Lower lobe of right lung (tissue), 2 donors: ENCODE measurements at regions not wholly inside any gene's neighbourhood (a gene's known extent, or its start where the extent isn't known, plus 50 kb on each side); places are given as distances from the start of the nearest gene placed in this dataset.

ENCODE experiments used
- ATAC-seq, 2 donors: fragments of 200-7000 bp; cut with Tn5 transposase; one replicate each; pipeline ENCODE4 v1.9.1; 2020 to 2022; ENCODE audit warnings: mild to moderate bottlenecking in 2 of 2, moderate library complexity in 2 of 2
- DNase-seq: peaks from one replicate; pipeline ENCODE4 v3.0.0-alpha.2; 2020
- H3K27ac ChIP-seq: fragments of 200-600 bp; one replicate; pipeline ENCODE4 v1.8.0; 2022
- H3K27me3 ChIP-seq: fragments of 200-600 bp; one replicate; pipeline ENCODE4 v1.8.0; 2022; ENCODE audit warnings: low read depth
- H3K36me3 ChIP-seq: fragments of 200-600 bp; one replicate; pipeline ENCODE4 v1.8.0; 2022; ENCODE audit warnings: mild to moderate bottlenecking
- H3K4me1 ChIP-seq: fragments of 200-600 bp; one replicate; pipeline ENCODE4 v1.8.0; 2022
- H3K4me3 ChIP-seq: fragments of 200-600 bp; one replicate; pipeline ENCODE4 v1.8.0; 2022; ENCODE audit warnings: mild to moderate bottlenecking
- H3K9me3 ChIP-seq: fragments of 200-600 bp; one replicate; pipeline ENCODE4 v1.8.0; 2022
- intact Hi-C: fragments of 100-400 bp; cut with DNase I; formaldehyde crosslinking; loops from one replicate; pipeline ENCODE4 v1.11.0; 2022
- TF ChIP-seq, protein P1 (sequence below): fragments of 200-600 bp; IDR thresholded peaks from one replicate; pipeline ENCODE4 v1.8.0; 2022; ENCODE audit warnings: antibody characterized with exemption, mild to moderate bottlenecking
- donor health status: DM: no; HTN: yes; CAD: no; lungs with severe emphysema.

DNA sequence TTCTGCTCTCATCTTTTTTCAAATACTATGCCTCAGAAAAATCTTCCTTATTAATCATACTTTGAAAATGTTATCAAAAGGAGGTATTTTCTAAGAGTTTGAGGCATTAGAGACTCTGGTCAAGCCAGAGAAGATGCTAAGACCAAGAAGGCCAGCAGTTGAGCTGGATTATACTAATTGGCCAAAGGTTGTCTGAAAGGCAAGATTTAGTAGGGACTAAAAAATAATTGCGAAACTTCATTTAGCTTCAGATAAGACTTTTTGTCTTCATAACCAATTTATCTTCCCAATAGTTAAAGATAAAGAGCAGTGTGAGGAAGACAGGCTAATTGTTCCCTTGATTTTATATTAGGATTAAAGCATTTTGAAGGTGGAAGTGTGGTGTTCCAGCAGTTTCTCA, 1412.4 kb upstream of the PCDH7 start:
- H3K4me1 ChIP-seq: no peaks in the 10 kb centered on the region
- no peak overlapping the region for H3K4me3 ChIP-seq
- intact Hi-C loops: no loop called here
- DNase-seq: no peak
- H3K9me3 ChIP-seq: no peaks in the 10 kb centered on the region
- no peak for ATAC-seq
- TF ChIP-seq, protein P1, sequence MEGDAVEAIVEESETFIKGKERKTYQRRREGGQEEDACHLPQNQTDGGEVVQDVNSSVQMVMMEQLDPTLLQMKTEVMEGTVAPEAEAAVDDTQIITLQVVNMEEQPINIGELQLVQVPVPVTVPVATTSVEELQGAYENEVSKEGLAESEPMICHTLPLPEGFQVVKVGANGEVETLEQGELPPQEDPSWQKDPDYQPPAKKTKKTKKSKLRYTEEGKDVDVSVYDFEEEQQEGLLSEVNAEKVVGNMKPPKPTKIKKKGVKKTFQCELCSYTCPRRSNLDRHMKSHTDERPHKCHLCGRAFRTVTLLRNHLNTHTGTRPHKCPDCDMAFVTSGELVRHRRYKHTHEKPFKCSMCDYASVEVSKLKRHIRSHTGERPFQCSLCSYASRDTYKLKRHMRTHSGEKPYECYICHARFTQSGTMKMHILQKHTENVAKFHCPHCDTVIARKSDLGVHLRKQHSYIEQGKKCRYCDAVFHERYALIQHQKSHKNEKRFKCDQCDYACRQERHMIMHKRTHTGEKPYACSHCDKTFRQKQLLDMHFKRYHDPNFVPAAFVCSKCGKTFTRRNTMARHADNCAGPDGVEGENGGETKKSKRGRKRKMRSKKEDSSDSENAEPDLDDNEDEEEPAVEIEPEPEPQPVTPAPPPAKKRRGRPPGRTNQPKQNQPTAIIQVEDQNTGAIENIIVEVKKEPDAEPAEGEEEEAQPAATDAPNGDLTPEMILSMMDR: no peak
- H3K27me3 ChIP-seq: no peaks in the 10 kb centered on the region
- H3K27ac ChIP-seq: no peak overlapping the region
- no peaks in the 10 kb centered on the region for H3K36me3 ChIP-seq

DNA sequence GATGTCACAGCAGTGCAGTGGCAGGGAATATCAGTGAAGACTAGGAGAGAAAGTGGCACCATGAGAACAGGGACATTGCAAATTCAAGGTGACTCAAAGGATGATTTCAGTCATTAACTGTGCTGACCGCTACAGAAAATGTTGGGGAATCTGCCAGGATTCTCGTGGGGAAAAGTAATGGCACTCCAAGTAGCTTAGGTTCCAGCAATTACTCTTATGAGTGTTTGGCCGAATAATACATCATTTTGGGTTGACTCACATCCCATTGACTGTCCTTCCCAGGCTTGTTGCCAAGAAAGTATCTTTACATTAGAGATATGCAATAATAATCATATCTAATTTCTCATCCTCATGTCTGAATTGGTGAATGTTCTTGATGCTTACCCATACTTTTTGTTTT, 1411.1 kb upstream of the PCDH7 start:
- intact Hi-C loops: no loop called here
- TF ChIP-seq, protein P1: no peak
- no peaks in the 10 kb centered on the region for H3K36me3 ChIP-seq
- H3K4me3 ChIP-seq: no peak overlapping the region
- ATAC-seq (no peak), DNase-seq (no peak)
- no peaks in the 10 kb centered on the region for H3K4me1 ChIP-seq
- H3K27ac ChIP-seq: no peak overlapping the region
- H3K9me3 ChIP-seq: no peaks in the 10 kb centered on the region
- H3K27me3 ChIP-seq: no peaks in the 10 kb centered on the region

DNA sequence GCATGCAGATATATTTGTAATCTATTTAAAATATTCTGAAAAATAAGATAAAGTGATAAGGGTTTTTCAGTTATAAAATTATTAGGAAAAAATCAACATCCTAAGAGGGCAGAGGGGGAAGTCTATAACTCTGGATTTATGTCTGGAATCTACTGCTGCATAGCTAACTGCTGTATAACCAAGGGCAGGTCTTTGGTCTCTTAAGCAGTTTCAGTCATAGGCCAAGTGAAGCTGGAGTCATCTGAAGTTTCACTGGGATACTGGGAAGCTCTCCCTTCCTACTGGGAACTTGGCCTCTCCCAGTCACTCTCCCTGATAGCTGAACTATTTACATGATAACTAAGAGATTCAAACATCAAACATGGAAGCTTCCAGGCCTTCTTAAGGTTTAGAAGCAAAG, 1409.9 kb upstream of the PCDH7 start:
- DNase-seq: no peak
- no peaks in the 10 kb centered on the region for H3K9me3 ChIP-seq
- no peak overlapping the region for H3K4me3 ChIP-seq
- intact Hi-C loops: no loop called here
- TF ChIP-seq, protein P1: no peak
- no peak overlapping the region for H3K27ac ChIP-seq
- H3K4me1 ChIP-seq: no peaks in the 10 kb centered on the region
- H3K36me3 ChIP-seq: no peaks in the 10 kb centered on the region
- ATAC-seq: no peak
- no peaks in the 10 kb centered on the region for H3K27me3 ChIP-seq

DNA sequence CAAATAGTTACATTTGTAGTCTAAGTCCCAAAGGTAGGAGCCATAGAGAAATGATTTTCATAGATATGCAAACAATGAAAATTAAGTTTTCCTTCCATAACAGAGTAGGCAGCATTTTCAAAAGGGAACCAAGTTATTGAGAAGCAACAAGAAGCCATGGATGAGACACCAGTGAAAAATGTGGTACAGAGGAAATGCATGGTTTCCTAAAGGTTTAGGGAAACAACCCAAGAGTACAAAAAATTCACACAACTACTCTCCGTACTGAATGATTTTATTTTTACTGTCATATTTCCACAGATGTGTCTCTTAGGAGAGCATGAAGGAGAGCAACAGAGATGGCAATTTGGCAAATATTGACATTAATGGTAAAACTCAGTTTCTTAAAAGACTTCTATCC, 1408.9 kb upstream of the PCDH7 start:
- no peaks in the 10 kb centered on the region for H3K9me3 ChIP-seq
- H3K4me1 ChIP-seq: no peaks in the 10 kb centered on the region
- no peaks in the 10 kb centered on the region for H3K27me3 ChIP-seq
- TF ChIP-seq, protein P1: no peak
- H3K36me3 ChIP-seq: no peaks in the 10 kb centered on the region
- H3K4me3 ChIP-seq: no peak overlapping the region
- intact Hi-C loops: no loop called here
- H3K27ac ChIP-seq: no peak overlapping the region
- no peak for ATAC-seq
- no peak for DNase-seq

DNA sequence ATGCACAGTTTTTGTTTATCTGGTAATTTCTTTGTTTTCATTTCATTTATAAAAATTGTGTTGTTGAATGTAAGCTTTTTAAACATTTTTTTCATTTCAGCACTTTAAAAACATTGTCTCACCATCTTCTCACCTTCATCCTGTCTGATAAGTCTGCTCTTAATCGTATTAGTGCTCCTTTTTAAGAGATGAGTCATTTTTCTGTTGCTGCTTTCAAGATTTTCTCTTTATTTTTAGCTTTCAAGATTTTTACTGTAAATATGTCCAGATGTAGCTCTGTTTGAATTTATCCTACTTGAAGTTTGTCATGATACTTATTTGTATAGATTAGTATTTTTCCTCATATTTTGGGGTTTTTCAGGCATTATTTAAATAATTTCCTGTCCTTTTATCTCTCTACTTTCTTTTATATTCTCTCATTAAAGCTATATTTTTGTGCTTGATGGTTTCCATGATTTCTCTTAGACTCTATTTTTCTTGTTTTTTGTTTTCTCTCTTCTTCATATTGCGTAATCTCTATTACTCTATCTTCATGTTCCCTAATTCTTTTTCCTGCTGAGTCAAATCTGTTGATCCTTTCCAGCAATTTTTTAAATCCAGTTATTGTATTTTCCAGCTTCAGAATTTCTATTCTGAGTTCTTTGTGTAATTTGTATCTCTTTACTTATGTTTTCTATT, 1400.4 kb upstream of the PCDH7 start:
- intact Hi-C loops: no loop called here
- TF ChIP-seq, protein P1: no peak
- Histone ChIP-seq H3K9me3 (no peaks in the 10 kb centered on the region), H3K27me3 (no peaks in the 10 kb centered on the region), H3K4me3 (no peak overlapping the region), H3K27ac (no peak overlapping the region), H3K36me3 (no peaks in the 10 kb centered on the region), H3K4me1 (no peaks in the 10 kb centered on the region)
- DNase-seq (no peak), ATAC-seq (no peak)
